Common myeloid progenitor, CD34-positive (primary cell): ENCODE measurements at regions not wholly inside any gene's neighbourhood (a gene's known extent, or its start where the extent isn't known, plus 50 kb on each side); places are given as distances from the start of the nearest gene placed in this dataset.

Source experiments
- CTCF ChIA-PET: fragments of 350-600 bp; sonication (Branson Sonifier 250); formaldehyde crosslinking; loops from one replicate; lab custom pipeline; 2021; ENCODE audit warnings: antibody characterized with exemption; lab: Charles Lee
- POLR2A ChIA-PET: fragments of 350-600 bp; sonication (Branson Sonifier 250); formaldehyde crosslinking; loops from one replicate; lab custom pipeline; 2021; ENCODE audit warnings: antibody characterized with exemption; lab: Charles Lee
- DNase-seq, 3 donors: peaks; one replicate each; pipeline versions ENCODE4 v3.0.0 to v3.0.0-alpha.2; 2013
- H3K27ac ChIP-seq, 2 experiments: 1 replicate in 1 of 2; 2 replicates in 1 of 2; pipeline ENCODE4 v1.7.0; 2013; ENCODE audit warnings: inconsistent platforms in 2 of 2, low read length in 2 of 2, mild to moderate bottlenecking in 2 of 2, low read depth in 1 of 2, moderate library complexity in 1 of 2; ENCODE audit not compliant: severe bottlenecking in 2 of 2, insufficient read depth in 1 of 2, poor library complexity in 1 of 2
- H3K27me3 ChIP-seq, 5 experiments: replicated peaks in 2 of 5; 1 replicate in 3 of 5; 2 replicates in 2 of 5; pipeline versions ENCODE4 v1.6.1 to v1.7.0; 2013; ENCODE audit warnings: low read length in 4 of 5, mild to moderate bottlenecking in 2 of 5, moderate library complexity in 2 of 5, inconsistent platforms in 1 of 5; ENCODE audit not compliant: insufficient read depth in 5 of 5, control insufficient read depth in 4 of 5
- H3K36me3 ChIP-seq, 4 experiments: 1 replicate in 2 of 4; 2 replicates in 2 of 4; pipeline versions ENCODE4 v1.6.1 to v1.7.0; 2013; ENCODE audit warnings: low read length in 3 of 4, control low read depth in 1 of 4, mild to moderate bottlenecking in 1 of 4; ENCODE audit not compliant: control insufficient read depth in 4 of 4, insufficient read depth in 4 of 4
- H3K4me1 ChIP-seq, 4 experiments: 1 replicate in 3 of 4; 2 replicates in 1 of 4; pipeline versions ENCODE4 v1.6.1 to v1.7.1; 2013; ENCODE audit warnings: low read length in 3 of 4, mild to moderate bottlenecking in 3 of 4, control low read depth in 1 of 4, inconsistent platforms in 1 of 4, moderate library complexity in 1 of 4; ENCODE audit not compliant: control insufficient read depth in 4 of 4, insufficient read depth in 4 of 4; ENCODE audit errors: control extremely low read depth in 1 of 4
- H3K4me3 ChIP-seq, 7 experiments: 1 replicate in 4 of 7; 2 replicates in 3 of 7; pipeline versions ENCODE4 v1.5.1 to v1.7.0; 2013; ENCODE audit warnings: mild to moderate bottlenecking in 7 of 7, low read length in 6 of 7, moderate library complexity in 6 of 7, inconsistent platforms in 2 of 7, low read depth in 2 of 7, control low read depth in 1 of 7; ENCODE audit not compliant: insufficient read depth in 4 of 7, control insufficient read depth in 1 of 7; ENCODE audit errors: extremely low read depth in 1 of 7
- H3K9me3 ChIP-seq, 5 experiments: 1 replicate in 4 of 5; 2 replicates in 1 of 5; pipeline versions ENCODE4 v1.6.1 to v1.7.1; 2013; ENCODE audit warnings: low read length in 4 of 5, mild to moderate bottlenecking in 2 of 5, inconsistent platforms in 1 of 5, low read depth in 1 of 5, moderate library complexity in 1 of 5; ENCODE audit not compliant: control insufficient read depth in 4 of 5, insufficient read depth in 2 of 5; ENCODE audit errors: control extremely low read depth in 1 of 5
- WGBS: methylation state at CpG from one replicate; pipeline ENCODE4 v1.1.5; 2013; ENCODE audit not compliant: insufficient coverage; 5-methylcytosine and 5-hydroxymethylcytosine counted together

- DNase-seq, result no peak
- 88% methylated on average over 6 of the region's 16 CpGs for WGBS
- Histone ChIP-seq H3K9me3 (peaks cover 0 to 1% (median 0%) of the 10 kb centered on the region in 5 experiments), H3K4me1 (no peaks in the 10 kb centered on the region), H3K27me3 (peaks cover 0 to 16% (median 5%) of the 10 kb centered on the region in 5 experiments), H3K27ac (no peak overlapping the region), H3K4me3 (no peak overlapping the region), H3K36me3 (no peaks in the 10 kb centered on the region)
- ChIA-PET CTCF (no interaction called here), POLR2A (interaction anchor here (0.5 kb wide), 1 partner anchor 472 kb away, joined by 5 read pairs; no protein-coding TSS in a partner anchor)
Observed at GRCh38 chr22:47600791-47601625, 838.6 kb downstream of the TBC1D22A start.

- no peaks in the 10 kb centered on the region for H3K36me3 ChIP-seq
- ChIA-PET CTCF (no interaction called here), POLR2A (no interaction called here)
- no peak overlapping the region for H3K27ac ChIP-seq
- H3K27me3 ChIP-seq, result peaks cover 0 to 14% (median 5%) of the 10 kb centered on the region in 5 experiments
- no peak for DNase-seq
- H3K9me3 ChIP-seq, result peaks cover 0 to 1% (median 0%) of the 10 kb centered on the region in 5 experiments
- H3K4me1 ChIP-seq, result no peaks in the 10 kb centered on the region
- H3K4me3 ChIP-seq, result no peak overlapping the region
- 50% methylated on average over 2 of the region's 11 CpGs for WGBS
Observed at GRCh38 chr22:47600281-47600680, 837.8 kb downstream of the TBC1D22A start.

- ChIA-PET CTCF (no interaction called here), POLR2A (no interaction called here)
- Histone ChIP-seq H3K9me3 (peaks cover 0 to 1% (median 0%) of the 10 kb centered on the region in 5 experiments), H3K4me1 (no peaks in the 10 kb centered on the region), H3K36me3 (no peaks in the 10 kb centered on the region), H3K4me3 (no peak overlapping the region), H3K27me3 (peaks cover 0 to 14% (median 5%) of the 10 kb centered on the region in 5 experiments), H3K27ac (no peak overlapping the region)
- no peak for DNase-seq
- 79% methylated on average over 9 of the region's 10 CpGs for WGBS
Observed at GRCh38 chr22:47599753-47600152, 837.3 kb downstream of the TBC1D22A start.

GRCh38 chr22:47598864-47599263, 836.4 kb downstream of the TBC1D22A start:
- Histone ChIP-seq H3K4me3 (no peak overlapping the region), H3K27me3 (peaks cover 0 to 11% (median 5%) of the 10 kb centered on the region in 5 experiments), H3K4me1 (no peaks in the 10 kb centered on the region), H3K36me3 (no peaks in the 10 kb centered on the region), H3K9me3 (peaks cover 0 to 1% (median 0%) of the 10 kb centered on the region in 5 experiments), H3K27ac (no peak overlapping the region)
- ChIA-PET POLR2A (no interaction called here), CTCF (no interaction called here)
- no peak for DNase-seq
- 92% methylated on average over 4 of the region's 6 CpGs for WGBS

- ChIA-PET CTCF (no interaction called here), POLR2A (no interaction called here)
- H3K4me1 ChIP-seq, result no peaks in the 10 kb centered on the region
- no peak overlapping the region for H3K4me3 ChIP-seq
- no peaks in the 10 kb centered on the region for H3K36me3 ChIP-seq
- no peaks in the 10 kb centered on the region for H3K9me3 ChIP-seq
- peaks cover 0 to 11% (median 5%) of the 10 kb centered on the region in 5 experiments for H3K27me3 ChIP-seq
- DNase-seq, result no peak
- WGBS, result 81% methylated on average over 8 of the region's 9 CpGs
- no peak overlapping the region for H3K27ac ChIP-seq
Observed at GRCh38 chr22:47597041-47597440, 834.6 kb downstream of the TBC1D22A start.

GRCh38 chr22:47596176-47596690, 833.8 kb downstream of the TBC1D22A start:
- H3K27ac ChIP-seq, result no peak overlapping the region
- CTCF ChIA-PET, result no interaction called here
- H3K4me1 ChIP-seq, result no peaks in the 10 kb centered on the region
- POLR2A ChIA-PET, result no interaction called here
- no peaks in the 10 kb centered on the region for H3K36me3 ChIP-seq
- no peaks in the 10 kb centered on the region for H3K9me3 ChIP-seq
- DNase-seq, result no peak
- H3K27me3 ChIP-seq, result peaks cover 0 to 11% (median 5%) of the 10 kb centered on the region in 5 experiments
- 95% methylated on average over 7 of the region's 9 CpGs for WGBS
- no peak overlapping the region for H3K4me3 ChIP-seq

- ChIA-PET CTCF (no interaction called here), POLR2A (no interaction called here)
- Histone ChIP-seq H3K4me1 (no peaks in the 10 kb centered on the region), H3K36me3 (no peaks in the 10 kb centered on the region), H3K9me3 (no peaks in the 10 kb centered on the region), H3K27me3 (peaks cover 0 to 10% (median 4%) of the 10 kb centered on the region in 5 experiments), H3K4me3 (no peak overlapping the region), H3K27ac (no peak overlapping the region)
- 87% methylated on average over 6 of the region's 6 CpGs for WGBS
- DNase-seq, result no peak
Observed at GRCh38 chr22:47594836-47595521, 832.5 kb downstream of the TBC1D22A start.
